ENCODE measurements at regions not wholly inside any gene's neighbourhood (a gene's known extent, or its start where the extent isn't known, plus 50 kb on each side); places are given as distances from the start of the nearest gene placed in this dataset.

- TF ChIP-seq MLX (CRISPR knock-in tag; IDR thresholded peaks at IDR 0.05) = no peak
- no peak for TF ChIP-seq ZNF317 (CRISPR knock-in tag; IDR thresholded peaks at IDR 0.05; ENCODE audit: borderline replicate concordance, low read depth)
- no peak for TF ChIP-seq FOXJ3 (CRISPR knock-in tag; IDR thresholded peaks at IDR 0.05; ENCODE audit: borderline replicate concordance)
- no peak for TF ChIP-seq E2F4 (CRISPR knock-in tag; IDR thresholded peaks at IDR 0.05; ENCODE audit: borderline replicate concordance, low read depth)
- no peak for TF ChIP-seq USF2 (CRISPR knock-in tag; IDR thresholded peaks at IDR 0.05)
- no peak for TF ChIP-seq CTCF (IDR thresholded peaks at IDR 0.05)
- TF ChIP-seq SMAD4 (CRISPR knock-in tag; IDR thresholded peaks at IDR 0.05) = no peak
- TF ChIP-seq HMGA2 (CRISPR knock-in tag; IDR thresholded peaks at IDR 0.05) = no peak
- TF ChIP-seq ESRRA (CRISPR knock-in tag; IDR thresholded peaks at IDR 0.05; ENCODE audit: borderline replicate concordance) = no peak
Measured at GRCh38 chr17:72425794-72426168, 305.0 kb downstream of the SOX9 start.

All from WTC11 (cell line).